GM18519 (cell line): ENCODE measurements at regions not wholly inside any gene's neighbourhood (a gene's known extent, or its start where the extent isn't known, plus 50 kb on each side); places are given as distances from the start of the nearest gene placed in this dataset.

ENCODE experiments used
- ATAC-seq: cut with Tn5 transposase; IDR thresholded peaks from one replicate; pipeline ENCODE4 v1.9.1; 2021; ENCODE audit warnings: mild to moderate bottlenecking, moderate library complexity; ENCODE audit not compliant: unreplicated experiment, low FRiP score

GRCh38 chr5:74332682-74333081 lies 307.8 kb downstream of the ENC1 start:
- no peak for ATAC-seq

DNA sequence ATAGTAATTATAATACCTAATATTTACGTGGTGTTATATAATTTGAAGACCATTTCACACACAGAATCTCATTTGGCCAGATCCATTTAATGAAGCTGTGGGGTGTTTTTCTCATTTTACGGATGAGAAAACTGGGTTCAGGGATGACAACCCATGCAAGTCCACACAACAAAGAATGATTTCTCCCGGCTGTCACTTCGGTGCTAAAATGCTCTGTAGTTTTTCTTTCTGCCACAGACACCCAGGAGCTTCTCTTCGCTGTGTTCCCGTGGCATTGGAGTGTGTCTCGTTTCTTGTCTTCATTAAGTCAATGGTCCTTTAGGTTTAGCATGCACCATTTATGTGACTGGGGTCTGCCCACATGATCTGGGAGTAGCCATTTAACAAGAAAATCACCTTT lies 308.5 kb downstream of the ENC1 start:
- no peak for ATAC-seq

GRCh38 chr5:74328221-74328630 lies 312.3 kb downstream of the ENC1 start:
- no peak for ATAC-seq

DNA sequence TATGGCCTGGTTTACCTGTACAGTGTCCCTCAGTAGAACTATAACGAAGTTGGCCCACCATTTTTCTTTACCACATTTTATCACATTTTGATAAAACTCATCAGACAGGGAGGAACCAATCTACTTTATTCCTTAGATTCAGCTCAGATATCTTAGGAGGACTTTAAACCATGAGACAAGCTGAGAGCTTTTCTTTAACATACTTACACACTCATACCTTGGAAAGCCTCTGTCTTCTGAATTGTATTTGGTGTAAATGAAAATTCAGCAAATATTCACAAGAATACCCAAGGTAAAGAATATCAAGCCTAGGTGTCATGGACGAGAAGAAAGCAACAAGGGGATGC lies 313.2 kb downstream of the ENC1 start:
- ATAC-seq, result no peak

- ATAC-seq, result peak; percentile 90
Observed at GRCh38 chr5:74326571-74327338, 313.8 kb downstream of the ENC1 start.

DNA sequence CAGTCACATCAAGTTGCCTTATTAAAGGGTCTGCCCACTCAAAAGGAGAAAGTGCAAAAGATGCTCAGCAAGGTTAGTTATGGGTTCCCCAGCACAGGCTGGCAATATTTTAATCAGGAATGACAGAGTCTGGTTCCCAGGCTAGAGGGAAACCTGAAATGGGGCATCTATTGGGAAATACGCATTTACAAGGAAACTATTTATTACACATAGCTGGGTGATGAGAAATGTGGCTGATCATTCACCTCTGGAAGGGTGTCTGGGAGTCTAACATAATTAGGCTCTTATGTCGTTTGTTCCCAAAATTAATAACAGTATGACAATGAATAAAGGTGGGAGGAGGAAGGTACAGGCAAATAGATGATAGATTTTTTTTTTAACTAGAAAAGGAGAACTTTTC lies 314.7 kb downstream of the ENC1 start:
- ATAC-seq, result no peak

DNA sequence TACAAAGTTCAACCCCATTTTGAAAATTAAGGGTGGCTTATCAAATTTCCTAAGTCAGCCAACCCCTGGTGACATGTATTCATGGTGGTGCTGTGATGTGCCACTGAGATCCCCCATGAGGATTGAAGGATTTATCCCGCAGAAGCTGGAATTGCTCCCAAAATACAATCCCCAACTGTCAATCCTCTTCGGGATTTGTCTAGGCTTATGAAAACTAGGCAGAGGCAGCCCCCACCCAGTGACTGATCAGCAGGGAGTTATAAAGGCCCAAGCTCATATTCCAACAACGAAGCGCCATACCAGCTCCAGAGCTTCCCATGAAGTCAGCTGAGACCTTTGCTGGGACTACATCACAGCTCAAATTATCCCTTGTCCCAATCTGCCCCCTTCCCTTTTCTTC lies 316.0 kb downstream of the ENC1 start:
- ATAC-seq, result no peak

- no peak for ATAC-seq
Observed at GRCh38 chr5:74322944-74323343, 317.6 kb downstream of the ENC1 start.

DNA sequence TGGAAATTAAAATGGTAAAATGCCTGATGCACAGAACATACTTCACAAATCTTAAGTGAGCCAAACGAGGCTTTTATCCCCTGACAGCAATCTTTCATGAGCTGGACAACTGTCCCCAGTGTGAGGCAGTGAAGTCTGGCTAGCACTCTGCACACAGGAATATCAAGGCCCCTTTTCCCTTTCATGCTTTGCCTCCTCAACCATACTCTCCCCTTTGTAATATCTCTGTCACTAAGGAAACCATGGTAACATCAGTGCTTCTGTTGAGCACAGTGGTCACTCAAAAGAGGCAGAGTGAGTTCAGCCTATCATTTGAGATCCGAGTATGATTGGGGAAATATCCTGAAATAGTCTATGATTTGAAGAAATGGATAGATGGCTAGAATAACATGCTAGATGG lies 318.3 kb downstream of the ENC1 start:
- no peak for ATAC-seq

DNA sequence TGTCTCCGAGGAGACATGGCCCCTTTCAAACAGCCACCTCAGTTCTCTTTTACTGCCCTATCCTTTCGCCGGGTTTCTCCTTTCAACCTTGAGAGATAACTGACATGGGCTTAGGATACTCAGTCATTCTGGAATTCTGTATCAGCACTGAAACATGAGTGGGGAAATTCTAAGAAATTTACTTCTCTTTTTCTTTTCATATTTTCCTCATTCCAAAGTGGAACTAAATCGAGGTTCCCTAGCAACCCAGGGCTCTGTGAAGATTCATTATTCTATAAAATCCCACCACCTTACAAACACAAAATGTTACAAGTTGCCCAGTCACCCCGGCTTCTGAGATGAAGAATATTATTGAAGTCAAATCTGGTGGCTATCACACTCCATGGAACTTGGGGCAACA lies 319.2 kb downstream of the ENC1 start:
- no peak for ATAC-seq

DNA sequence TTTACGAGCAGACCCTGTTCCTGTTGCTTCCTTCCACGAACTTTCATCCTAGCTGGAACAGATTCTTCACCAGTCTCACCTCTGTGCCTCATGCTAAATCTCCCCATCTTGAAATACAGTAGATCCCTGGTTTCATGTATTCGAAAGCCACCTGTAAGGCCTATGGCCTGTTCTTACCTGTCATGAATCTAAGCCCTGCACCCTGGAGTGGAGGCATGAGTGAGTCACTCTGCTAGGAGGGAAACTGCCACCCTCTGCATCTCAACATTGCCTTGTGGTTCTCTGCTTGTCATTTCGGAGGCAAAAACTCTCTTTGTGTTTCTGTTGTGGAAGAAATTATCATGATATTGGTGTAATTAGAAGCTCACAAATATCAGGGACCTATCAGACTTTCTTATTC lies 320.0 kb downstream of the ENC1 start:
- ATAC-seq, result no peak

DNA sequence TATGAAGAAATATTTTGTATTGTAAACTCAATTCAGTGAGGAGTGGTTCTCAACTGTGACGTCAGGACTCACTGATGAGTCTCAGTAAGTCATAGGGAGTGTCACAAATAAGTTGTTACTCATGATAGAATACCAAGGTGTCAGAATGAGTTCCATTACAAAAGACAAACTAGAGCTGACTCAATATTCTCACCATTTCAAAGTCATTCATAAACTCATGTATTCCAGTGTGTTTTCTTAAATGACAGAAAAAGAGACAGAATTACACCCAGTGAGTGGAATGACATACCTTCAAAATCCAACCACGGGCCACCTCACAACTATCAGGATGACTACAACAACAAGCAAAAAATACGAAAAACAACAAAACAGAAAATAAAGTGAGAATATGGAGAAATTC lies 321.5 kb downstream of the ENC1 start:
- ATAC-seq, result no peak

GRCh38 chr5:74316064-74316603 lies 324.4 kb downstream of the ENC1 start:
- ATAC-seq, result no peak

DNA sequence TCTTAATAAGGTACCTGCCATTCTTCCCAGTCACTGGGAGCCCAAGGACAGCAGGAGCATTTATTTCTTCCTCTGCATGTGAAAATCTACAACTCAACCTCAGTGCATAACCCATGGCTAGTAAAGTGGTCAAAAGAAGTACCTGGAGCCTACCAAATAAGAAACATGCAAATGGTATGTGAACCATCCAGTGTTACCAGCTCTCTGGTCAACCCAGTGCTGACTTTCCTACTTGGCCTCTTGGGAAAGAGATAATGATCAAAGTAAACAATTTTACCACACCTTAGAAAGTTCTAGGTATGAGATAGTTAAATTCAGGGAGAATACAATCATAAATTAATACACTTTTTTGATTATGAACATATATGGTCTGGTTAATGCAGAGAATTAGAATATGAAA lies 325.6 kb downstream of the ENC1 start:
- ATAC-seq, result no peak

GRCh38 chr5:74313896-74314295 lies 326.6 kb downstream of the ENC1 start:
- ATAC-seq, result no peak

DNA sequence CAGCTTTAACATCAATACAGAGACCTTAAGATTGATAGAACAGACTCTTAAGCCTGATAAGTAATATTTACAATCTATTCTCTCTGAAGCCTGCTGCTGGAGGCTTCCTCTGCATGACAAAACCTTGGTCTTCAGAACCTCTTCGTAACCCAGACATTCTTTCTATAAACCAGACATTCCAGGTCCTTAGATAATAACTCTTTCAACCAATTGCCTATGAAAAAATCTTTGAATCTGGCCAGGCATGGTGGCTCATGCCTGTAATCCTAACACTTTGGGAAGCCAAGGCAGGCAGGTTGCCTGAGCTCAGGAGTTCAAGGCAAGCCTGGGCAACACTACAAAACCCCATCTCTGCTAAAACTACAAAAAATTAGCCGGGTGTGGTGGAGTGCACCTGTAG lies 327.8 kb downstream of the ENC1 start:
- no peak for ATAC-seq

DNA sequence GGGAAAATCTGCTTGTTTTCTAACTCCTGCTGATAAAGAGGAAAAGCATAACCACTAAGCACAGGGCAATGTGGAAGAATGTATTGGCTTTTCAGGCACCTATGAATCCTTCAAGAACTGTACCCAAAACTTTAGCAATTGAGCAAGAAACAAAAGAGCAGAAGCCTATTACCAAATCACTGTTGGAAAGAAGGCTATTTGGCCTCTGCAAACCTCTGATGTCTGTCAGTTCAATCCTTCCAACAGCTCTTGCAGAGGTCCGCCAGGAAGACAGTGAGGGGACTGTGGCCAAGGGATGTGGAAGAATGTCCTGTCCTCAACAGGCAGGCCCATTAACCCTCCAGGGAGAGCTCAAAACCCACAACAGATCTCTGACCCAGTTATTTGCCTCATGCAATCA lies 328.6 kb downstream of the ENC1 start:
- no peak for ATAC-seq

DNA sequence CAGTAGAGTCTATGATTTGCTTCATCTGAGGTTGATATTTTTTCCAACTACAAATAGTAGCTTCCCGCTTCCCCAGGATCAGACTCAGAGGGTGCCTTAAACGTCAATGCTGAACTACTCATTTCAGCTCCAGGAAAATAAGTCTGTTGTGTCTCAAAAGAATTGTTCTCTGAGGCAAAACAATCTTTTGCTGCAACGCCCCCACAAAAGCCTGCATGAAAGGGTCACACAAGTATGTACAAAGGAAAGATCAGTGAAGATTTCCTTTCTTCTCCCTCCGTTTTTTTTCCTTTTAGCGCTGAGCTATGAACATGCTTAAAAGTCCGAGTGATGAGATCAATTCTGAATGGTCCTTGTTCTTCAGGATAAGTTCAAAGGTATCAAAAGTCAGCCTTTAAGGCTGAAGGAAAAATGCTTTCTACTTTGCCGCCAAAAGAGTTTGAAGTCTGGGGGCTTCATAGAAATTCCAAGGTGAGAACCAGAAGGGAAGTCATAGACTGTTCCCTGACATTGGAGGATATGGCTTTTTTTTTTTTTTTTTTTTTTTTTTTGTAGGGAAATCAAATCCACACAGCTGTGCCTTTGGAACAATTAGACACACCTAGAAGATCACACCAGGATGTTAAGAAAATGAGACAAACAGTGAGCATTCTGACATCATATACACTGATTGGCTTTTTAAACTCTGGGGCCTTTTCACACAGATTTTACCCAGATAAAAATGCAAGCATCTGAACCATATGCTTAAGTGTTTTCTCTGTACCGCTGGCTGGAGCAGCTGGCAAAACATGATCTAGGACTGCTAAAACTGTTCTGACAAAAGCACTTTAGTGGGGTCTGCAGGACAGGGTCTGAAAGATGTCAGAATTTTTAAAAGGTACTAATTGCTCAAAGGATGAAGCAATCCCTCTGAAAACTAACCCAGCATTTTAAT lies 329.3 kb downstream of the ENC1 start:
- no peak for ATAC-seq

GRCh38 chr5:74310386-74310785 lies 330.1 kb downstream of the ENC1 start:
- no peak for ATAC-seq

DNA sequence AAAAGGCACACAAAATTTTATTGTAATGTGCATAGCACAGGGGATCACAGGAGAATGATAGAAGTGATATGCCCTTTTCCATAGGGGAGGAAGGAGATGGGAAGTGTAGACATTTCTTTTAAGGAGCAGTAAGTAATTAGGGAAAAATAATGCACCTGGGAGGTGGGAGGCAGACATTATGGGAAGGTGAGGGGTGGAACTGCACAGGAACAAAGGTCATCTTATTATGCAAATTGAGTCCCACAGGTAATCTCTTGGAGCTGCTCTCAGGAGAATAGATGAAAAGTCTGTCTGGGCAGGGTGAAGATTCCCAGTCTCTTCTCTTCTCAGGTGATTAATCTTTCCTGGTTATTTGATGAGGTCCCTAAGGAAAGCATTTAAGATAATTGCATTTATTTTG lies 331.5 kb downstream of the ENC1 start:
- no peak for ATAC-seq

DNA sequence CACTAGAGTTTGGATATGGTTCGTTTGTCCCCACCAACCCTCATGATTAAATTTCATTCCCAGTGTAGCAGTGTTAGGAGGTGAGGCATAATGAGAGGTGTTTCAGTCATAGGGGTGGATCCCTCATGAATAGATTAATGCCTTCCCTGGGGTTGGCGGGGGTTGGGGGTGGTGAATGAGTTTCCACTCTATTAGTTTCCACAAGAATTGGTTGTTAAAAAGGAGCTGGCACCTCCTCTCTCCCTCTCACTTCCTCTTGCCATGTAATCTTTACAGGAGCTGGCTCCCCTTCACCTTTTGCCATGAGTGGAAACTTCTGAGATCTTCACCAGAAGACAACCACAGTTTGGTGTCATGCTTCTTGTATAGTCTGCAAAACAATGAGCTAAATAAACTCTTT lies 333.7 kb downstream of the ENC1 start:
- no peak for ATAC-seq

DNA sequence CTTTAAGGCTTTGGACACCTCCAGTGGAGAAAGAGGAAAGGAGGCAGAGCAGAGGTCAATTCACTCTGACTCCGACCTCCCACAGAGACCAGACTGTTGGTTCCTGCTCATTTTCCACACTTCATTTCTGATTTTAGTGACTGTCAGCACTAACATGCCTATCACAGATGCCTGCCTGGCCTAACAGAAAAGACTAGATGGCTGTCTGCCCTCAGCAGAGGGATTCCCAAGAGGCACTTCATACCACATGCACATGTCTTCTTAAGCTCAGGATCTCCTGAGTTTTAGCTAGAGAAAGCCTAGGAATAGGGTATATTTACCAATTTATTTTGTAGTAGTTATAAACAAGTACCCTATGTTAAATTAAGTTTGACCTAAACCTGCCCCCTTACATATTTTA lies 336.0 kb downstream of the ENC1 start:
- ATAC-seq, result no peak
